ENCODE measurements at regions not wholly inside any gene's neighbourhood (a gene's known extent, or its start where the extent isn't known, plus 50 kb on each side); places are given as distances from the start of the nearest gene placed in this dataset.

DNA sequence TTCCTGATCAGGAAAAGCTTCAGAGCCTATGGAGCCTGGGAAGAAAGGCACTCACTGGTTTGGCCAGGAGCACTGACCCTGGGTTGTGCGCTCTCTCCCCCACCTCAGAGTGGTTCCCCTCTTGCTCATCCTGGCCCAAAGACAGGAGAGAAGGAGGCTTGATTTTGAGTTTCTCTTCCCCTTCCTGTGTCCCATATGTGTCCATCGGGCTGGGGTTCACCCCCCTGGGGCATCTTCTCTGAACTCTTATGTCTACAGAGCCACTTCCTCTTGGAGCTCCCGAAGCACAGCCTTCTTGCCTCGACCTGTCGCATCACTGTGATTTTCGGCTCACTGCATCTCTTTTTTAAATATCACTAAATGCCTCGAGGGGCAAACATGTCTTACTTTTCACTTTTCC, 692.3 kb downstream of the RNF144A start:
- H3K9me2 ChIP-seq (ENCODE audit: insufficient read depth, low read length), result no peaks in the 10 kb centered on the region
- H2AFZ ChIP-seq (ENCODE audit: low read depth, low read length), result no peak overlapping the region

DNA sequence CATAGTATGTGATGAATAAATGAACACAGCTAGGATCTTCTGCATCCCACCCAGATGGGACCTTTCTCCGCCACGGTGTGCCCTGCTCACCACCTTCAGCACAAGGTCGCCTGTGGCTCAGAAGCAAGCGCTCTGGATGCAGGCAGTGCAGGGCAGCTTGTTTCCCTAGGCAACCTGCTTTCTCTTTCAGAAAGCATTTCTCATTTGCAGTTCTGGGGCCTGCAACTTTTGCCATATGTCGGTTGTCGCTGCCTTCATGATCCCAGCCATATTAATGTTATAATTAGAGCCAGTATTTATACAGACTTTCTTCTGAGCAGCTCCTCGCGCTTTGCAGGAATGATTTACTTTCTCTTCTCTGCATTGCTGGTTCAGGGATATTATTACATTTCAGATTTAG, 692.8 kb downstream of the RNF144A start:
- no peaks in the 10 kb centered on the region for H3F3A ChIP-seq (ENCODE audit: insufficient read depth, low read length, poor library complexity, severe bottlenecking)
- no peak overlapping the region for H2AFZ ChIP-seq (ENCODE audit: low read depth, low read length)
- no peak overlapping the region for H3K9ac ChIP-seq (ENCODE audit: low read length)
- H3K4me3 ChIP-seq (ENCODE audit: low read length), result no peak overlapping the region
- no peaks in the 10 kb centered on the region for H4K20me1 ChIP-seq (ENCODE audit: insufficient read depth)
- no peaks in the 10 kb centered on the region for H3K9me2 ChIP-seq (ENCODE audit: insufficient read depth, low read length)
- H3K27ac ChIP-seq (ENCODE audit: low read length), result no peak overlapping the region
- no peak overlapping the region for H3K4me2 ChIP-seq (ENCODE audit: low read length)
- no peaks in the 10 kb centered on the region for H3K27me3 ChIP-seq (ENCODE audit: insufficient read depth, low read depth, low read length)
- no peaks in the 10 kb centered on the region for H3K79me2 ChIP-seq (replicated peaks; ENCODE audit: insufficient read depth, low read length)
- H3K9me3 ChIP-seq (ENCODE audit: low read length), result no peaks in the 10 kb centered on the region
- TF ChIP-seq, protein P1, sequence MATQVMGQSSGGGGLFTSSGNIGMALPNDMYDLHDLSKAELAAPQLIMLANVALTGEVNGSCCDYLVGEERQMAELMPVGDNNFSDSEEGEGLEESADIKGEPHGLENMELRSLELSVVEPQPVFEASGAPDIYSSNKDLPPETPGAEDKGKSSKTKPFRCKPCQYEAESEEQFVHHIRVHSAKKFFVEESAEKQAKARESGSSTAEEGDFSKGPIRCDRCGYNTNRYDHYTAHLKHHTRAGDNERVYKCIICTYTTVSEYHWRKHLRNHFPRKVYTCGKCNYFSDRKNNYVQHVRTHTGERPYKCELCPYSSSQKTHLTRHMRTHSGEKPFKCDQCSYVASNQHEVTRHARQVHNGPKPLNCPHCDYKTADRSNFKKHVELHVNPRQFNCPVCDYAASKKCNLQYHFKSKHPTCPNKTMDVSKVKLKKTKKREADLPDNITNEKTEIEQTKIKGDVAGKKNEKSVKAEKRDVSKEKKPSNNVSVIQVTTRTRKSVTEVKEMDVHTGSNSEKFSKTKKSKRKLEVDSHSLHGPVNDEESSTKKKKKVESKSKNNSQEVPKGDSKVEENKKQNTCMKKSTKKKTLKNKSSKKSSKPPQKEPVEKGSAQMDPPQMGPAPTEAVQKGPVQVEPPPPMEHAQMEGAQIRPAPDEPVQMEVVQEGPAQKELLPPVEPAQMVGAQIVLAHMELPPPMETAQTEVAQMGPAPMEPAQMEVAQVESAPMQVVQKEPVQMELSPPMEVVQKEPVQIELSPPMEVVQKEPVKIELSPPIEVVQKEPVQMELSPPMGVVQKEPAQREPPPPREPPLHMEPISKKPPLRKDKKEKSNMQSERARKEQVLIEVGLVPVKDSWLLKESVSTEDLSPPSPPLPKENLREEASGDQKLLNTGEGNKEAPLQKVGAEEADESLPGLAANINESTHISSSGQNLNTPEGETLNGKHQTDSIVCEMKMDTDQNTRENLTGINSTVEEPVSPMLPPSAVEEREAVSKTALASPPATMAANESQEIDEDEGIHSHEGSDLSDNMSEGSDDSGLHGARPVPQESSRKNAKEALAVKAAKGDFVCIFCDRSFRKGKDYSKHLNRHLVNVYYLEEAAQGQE (IDR thresholded peaks at IDR 0.05; ENCODE audit: borderline replicate concordance), result no peak
- TF ChIP-seq POLR2AphosphoS5 (IDR thresholded peaks at IDR 0.05), result no peak
- TF ChIP-seq EP300 (conservative IDR thresholded peaks at IDR 0.05; ENCODE audit: poor library complexity, severe bottlenecking), result no peak
- no peak for TF ChIP-seq TAF1 (IDR thresholded peaks at IDR 0.05; ENCODE audit: low read depth)
- H3K36me3 ChIP-seq (ENCODE audit: insufficient read depth, low read length), result no peaks in the 10 kb centered on the region

More for the DNA sequence above, 692.3 kb downstream of the RNF144A start:
- H4K20me1 ChIP-seq (ENCODE audit: insufficient read depth), result no peaks in the 10 kb centered on the region
- TF ChIP-seq SMC3 (conservative IDR thresholded peaks at IDR 0.05; ENCODE audit: poor library complexity) (no peak), MXI1 (conservative IDR thresholded peaks at IDR 0.05; ENCODE audit: poor library complexity, severe bottlenecking) (no peak), RAD21 (conservative IDR thresholded peaks at IDR 0.05) (no peak), EP300 (conservative IDR thresholded peaks at IDR 0.05; ENCODE audit: poor library complexity, severe bottlenecking) (no peak)
- TF ChIP-seq, protein P2, sequence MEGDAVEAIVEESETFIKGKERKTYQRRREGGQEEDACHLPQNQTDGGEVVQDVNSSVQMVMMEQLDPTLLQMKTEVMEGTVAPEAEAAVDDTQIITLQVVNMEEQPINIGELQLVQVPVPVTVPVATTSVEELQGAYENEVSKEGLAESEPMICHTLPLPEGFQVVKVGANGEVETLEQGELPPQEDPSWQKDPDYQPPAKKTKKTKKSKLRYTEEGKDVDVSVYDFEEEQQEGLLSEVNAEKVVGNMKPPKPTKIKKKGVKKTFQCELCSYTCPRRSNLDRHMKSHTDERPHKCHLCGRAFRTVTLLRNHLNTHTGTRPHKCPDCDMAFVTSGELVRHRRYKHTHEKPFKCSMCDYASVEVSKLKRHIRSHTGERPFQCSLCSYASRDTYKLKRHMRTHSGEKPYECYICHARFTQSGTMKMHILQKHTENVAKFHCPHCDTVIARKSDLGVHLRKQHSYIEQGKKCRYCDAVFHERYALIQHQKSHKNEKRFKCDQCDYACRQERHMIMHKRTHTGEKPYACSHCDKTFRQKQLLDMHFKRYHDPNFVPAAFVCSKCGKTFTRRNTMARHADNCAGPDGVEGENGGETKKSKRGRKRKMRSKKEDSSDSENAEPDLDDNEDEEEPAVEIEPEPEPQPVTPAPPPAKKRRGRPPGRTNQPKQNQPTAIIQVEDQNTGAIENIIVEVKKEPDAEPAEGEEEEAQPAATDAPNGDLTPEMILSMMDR (IDR thresholded peaks at IDR 0.05; ENCODE audit: poor library complexity, severe bottlenecking), result no peak
- H3K27me3 ChIP-seq (ENCODE audit: insufficient read depth, low read depth, low read length), result no peaks in the 10 kb centered on the region
- no peak overlapping the region for H3K4me3 ChIP-seq (ENCODE audit: low read length)
- H3K27ac ChIP-seq (ENCODE audit: low read length), result no peak overlapping the region
- H3K36me3 ChIP-seq (ENCODE audit: insufficient read depth, low read length), result no peaks in the 10 kb centered on the region
- H3K79me2 ChIP-seq (replicated peaks; ENCODE audit: insufficient read depth, low read length), result no peaks in the 10 kb centered on the region
- H3F3A ChIP-seq (ENCODE audit: insufficient read depth, low read length, poor library complexity, severe bottlenecking), result no peaks in the 10 kb centered on the region
- H3K4me2 ChIP-seq (ENCODE audit: low read length), result no peak overlapping the region
- H3K9ac ChIP-seq (ENCODE audit: low read length), result no peak overlapping the region
- no peaks in the 10 kb centered on the region for H3K9me3 ChIP-seq (ENCODE audit: low read length)

DNA sequence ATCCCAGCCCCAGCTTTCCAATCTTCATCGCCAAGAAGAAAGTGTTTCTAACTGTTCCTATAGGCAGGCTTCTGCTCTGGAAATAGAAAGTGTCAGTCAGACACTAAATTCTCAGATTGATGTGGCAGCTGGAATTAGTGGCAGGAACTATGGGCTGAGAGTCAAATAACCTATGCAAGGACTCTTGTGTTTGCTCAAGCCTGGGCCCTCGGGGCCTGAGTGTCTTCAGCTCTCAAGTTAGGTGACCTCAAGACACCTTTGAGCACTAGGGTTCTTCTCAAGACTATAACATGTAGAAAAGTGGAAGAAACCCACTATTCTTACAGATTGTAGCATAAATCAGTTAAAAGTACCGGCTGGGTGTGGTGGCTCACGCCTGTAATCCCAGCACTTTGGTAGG, 694.5 kb downstream of the RNF144A start:
- H3K27ac ChIP-seq (ENCODE audit: low read length), result no peak overlapping the region
- no peak overlapping the region for H2AFZ ChIP-seq (ENCODE audit: low read depth, low read length)
- no peaks in the 10 kb centered on the region for H3K27me3 ChIP-seq (ENCODE audit: insufficient read depth, low read depth, low read length)
- no peaks in the 10 kb centered on the region for H3K9me2 ChIP-seq (ENCODE audit: insufficient read depth, low read length)
- no peaks in the 10 kb centered on the region for H3K79me2 ChIP-seq (replicated peaks; ENCODE audit: insufficient read depth, low read length)
- no peak for TF ChIP-seq MXI1 (conservative IDR thresholded peaks at IDR 0.05; ENCODE audit: poor library complexity, severe bottlenecking)
- no peak for TF ChIP-seq EP300 (conservative IDR thresholded peaks at IDR 0.05; ENCODE audit: poor library complexity, severe bottlenecking)
- no peak for TF ChIP-seq RAD21 (conservative IDR thresholded peaks at IDR 0.05)
- no peak for TF ChIP-seq POLR2AphosphoS5 (IDR thresholded peaks at IDR 0.05)
- H3K4me3 ChIP-seq (ENCODE audit: low read length), result no peak overlapping the region
- no peaks in the 10 kb centered on the region for H3F3A ChIP-seq (ENCODE audit: insufficient read depth, low read length, poor library complexity, severe bottlenecking)
- no peak overlapping the region for H3K4me2 ChIP-seq (ENCODE audit: low read length)
- no peaks in the 10 kb centered on the region for H4K20me1 ChIP-seq (ENCODE audit: insufficient read depth)
- H3K9me3 ChIP-seq (ENCODE audit: low read length), result no peaks in the 10 kb centered on the region
- H3K36me3 ChIP-seq (ENCODE audit: insufficient read depth, low read length), result no peaks in the 10 kb centered on the region
- H3K9ac ChIP-seq (ENCODE audit: low read length), result no peak overlapping the region

Measured in neural cell (in vitro differentiated cells).